A549 (cell line): ENCODE measurements at regions not wholly inside any gene's neighbourhood (a gene's known extent, or its start where the extent isn't known, plus 50 kb on each side); places are given as distances from the start of the nearest gene placed in this dataset.
A peak's percentile ranks its signal among the peaks of the same experiment; 100 is the strongest.

ENCODE experiments used
- BHLHE40 ChIP-seq: IDR thresholded peaks from 2 replicates; pipeline ENCODE4 v1.6.1; 2012; ENCODE audit warnings: low read depth, low read length, inconsistent platforms
- CBX2 ChIP-seq: fragments of 200-600 bp; sonication (generic); IDR thresholded peaks from 2 replicates; pipeline ENCODE4 v1.6.1; 2016; ENCODE audit warnings: low read depth, mild to moderate bottlenecking, borderline replicate concordance
- EHF ChIP-seq: fragments of 250-450 bp; sonication (Bioruptor Pico); IDR thresholded peaks from 2 replicates; pipeline ENCODE4 v1.5.0; 2020; ENCODE audit warnings: mild to moderate bottlenecking
- EP300 ChIP-seq, 2 experiments: fragments of >200 bp; sonication (Bioruptor Twin); formaldehyde crosslinking; IDR thresholded peaks; 2 replicates in 1 of 2; 3 replicates in 1 of 2; pipeline ENCODE4 v1.6.1; 2016 to 2017
- ESRRA ChIP-seq: fragments of 150-350 bp; IDR thresholded peaks from 2 replicates; pipeline ENCODE4 v1.6.1; 2014; ENCODE audit warnings: mild to moderate bottlenecking, low read length, borderline replicate concordance
- FOSL2 ChIP-seq, 2 experiments: fragments of 450-650 bp in 1 of 2; fragments of >200 bp in 1 of 2; sonication (Bioruptor Twin) in 1 of 2; formaldehyde crosslinking; IDR thresholded peaks; 2 replicates each; pipeline versions ENCODE4 v1.5.0 to v1.6.1; 2016 to 2020; ENCODE audit warnings: mild to moderate bottlenecking in 1 of 2, moderate library complexity in 1 of 2
- FOXS1 ChIP-seq: fragments of 250-450 bp; sonication (Bioruptor Pico); IDR thresholded peaks from 2 replicates; pipeline ENCODE4 v1.5.0; 2020; ENCODE audit warnings: mild to moderate bottlenecking, moderate library complexity
- GATA3 ChIP-seq: IDR thresholded peaks from 2 replicates; pipeline ENCODE4 v1.6.1; 2012; ENCODE audit warnings: borderline replicate concordance
- HEYL ChIP-seq: fragments of 250-450 bp; sonication (Bioruptor Pico); IDR thresholded peaks from 2 replicates; pipeline ENCODE4 v1.8.0; 2021; ENCODE audit warnings: mild to moderate bottlenecking, moderate library complexity
- HOXA7 ChIP-seq: fragments of 250-450 bp; sonication (Bioruptor Pico); IDR thresholded peaks from 2 replicates; pipeline ENCODE4 v1.5.0; 2020; ENCODE audit warnings: mild to moderate bottlenecking, moderate library complexity
- HOXB13 ChIP-seq: fragments of 250-450 bp; sonication (Bioruptor Pico); IDR thresholded peaks from 2 replicates; pipeline ENCODE4 v1.5.0; 2020; ENCODE audit warnings: low read depth, mild to moderate bottlenecking, moderate library complexity
- JUN ChIP-seq, 2 experiments: fragments of >200 bp; sonication (Bioruptor Twin); formaldehyde crosslinking; IDR thresholded peaks; 2 replicates in 1 of 2; 3 replicates in 1 of 2; pipeline ENCODE4 v1.6.1; 2016 to 2017
- KDM1A ChIP-seq: fragments of 200-600 bp; sonication (generic); IDR thresholded peaks from 2 replicates; pipeline ENCODE4 v1.6.1; 2016; ENCODE audit warnings: low read depth, mild to moderate bottlenecking
- KDM5A ChIP-seq: fragments of 200-600 bp; sonication (generic); IDR thresholded peaks from 2 replicates; pipeline ENCODE4 v1.6.1; 2016; ENCODE audit warnings: antibody characterized with exemption, mild to moderate bottlenecking
- MAFK ChIP-seq: fragments of 450-650 bp; IDR thresholded peaks from 2 replicates; pipeline ENCODE4 v1.6.1; 2014; ENCODE audit not compliant: partially characterized antibody
- MYC ChIP-seq: IDR thresholded peaks from 2 replicates; pipeline ENCODE4 v1.6.1; 2012; ENCODE audit warnings: mild to moderate bottlenecking, inconsistent platforms, low read length, improper control_type of control experiment, borderline replicate concordance
- NPAS2 ChIP-seq: fragments of 250-450 bp; sonication (Bioruptor Pico); IDR thresholded peaks from 2 replicates; pipeline ENCODE4 v1.8.0; 2022; ENCODE audit warnings: mild to moderate bottlenecking, moderate library complexity, borderline replicate concordance
- NR3C1 ChIP-seq: fragments of >200 bp; sonication (Bioruptor Twin); formaldehyde crosslinking; IDR thresholded peaks from 3 replicates; pipeline ENCODE4 v1.6.1; 2017
- POLR2A ChIP-seq: IDR thresholded peaks from 2 replicates; pipeline ENCODE4 v1.6.1; 2012; ENCODE audit warnings: mild to moderate bottlenecking, low read length
- POLR2AphosphoS2 ChIP-seq: conservative IDR thresholded peaks from 2 replicates; pipeline ENCODE4 v1.6.1; 2012; ENCODE audit warnings: low read length, improper control_type of control experiment, inconsistent platforms
- RAD21 ChIP-seq, 2 experiments: fragments of >200 bp in 1 of 2; sonication (Bioruptor Twin) in 1 of 2; formaldehyde crosslinking in 1 of 2; IDR thresholded peaks in 1 of 2; conservative IDR thresholded peaks in 1 of 2; 2 replicates in 1 of 2; 3 replicates in 1 of 2; pipeline ENCODE4 v1.6.1; 2012 to 2018; ENCODE audit warnings: inconsistent platforms in 1 of 2
- RARB ChIP-seq: fragments of 250-450 bp; sonication (Bioruptor Pico); IDR thresholded peaks from 2 replicates; pipeline ENCODE4 v1.8.0; 2021; ENCODE audit warnings: mild to moderate bottlenecking, moderate library complexity
- RCOR1 ChIP-seq: fragments of 150-350 bp; IDR thresholded peaks from 2 replicates; pipeline ENCODE4 v1.6.1; 2014; ENCODE audit warnings: antibody characterized with exemption, low read length, low read depth
- RFX5 ChIP-seq: fragments of 450-650 bp; IDR thresholded peaks from 2 replicates; pipeline ENCODE4 v1.7.1; 2014; ENCODE audit warnings: antibody characterized with exemption, mild to moderate bottlenecking, moderate library complexity
- SMC3 ChIP-seq: fragments of >200 bp; sonication (Bioruptor Twin); formaldehyde crosslinking; IDR thresholded peaks from 3 replicates; pipeline ENCODE4 v1.6.1; 2018; ENCODE audit warnings: inconsistent platforms
- SREBF2 ChIP-seq: fragments of 450-650 bp; IDR thresholded peaks from 2 replicates; pipeline ENCODE4 v1.6.1; 2014; ENCODE audit warnings: mild to moderate bottlenecking, moderate library complexity
- TFCP2L1 ChIP-seq: fragments of 250-450 bp; sonication (Bioruptor Pico); IDR thresholded peaks from 2 replicates; pipeline ENCODE4 v1.5.0; 2021; ENCODE audit warnings: mild to moderate bottlenecking
- TP53 ChIP-seq: fragments of 250-450 bp; sonication (Bioruptor Pico); IDR thresholded peaks from 2 replicates; pipeline ENCODE4 v1.5.0; 2021; ENCODE audit warnings: mild to moderate bottlenecking, moderate library complexity
- ZC3H11A ChIP-seq: fragments of 450-650 bp; IDR thresholded peaks from 2 replicates; pipeline ENCODE4 v1.6.1; 2014; ENCODE audit warnings: antibody characterized with exemption, mild to moderate bottlenecking
- ZFP36 ChIP-seq: fragments of 450-650 bp; IDR thresholded peaks from 2 replicates; pipeline ENCODE4 v1.6.1; 2014; ENCODE audit warnings: borderline replicate concordance; ENCODE audit not compliant: partially characterized antibody
- ZNF302 ChIP-seq: fragments of 250-450 bp; sonication (Bioruptor Pico); IDR thresholded peaks from 2 replicates; pipeline ENCODE4 v1.9.0; 2021; ENCODE audit warnings: inconsistent platforms, mild to moderate bottlenecking, moderate library complexity
- TF ChIP-seq, protein P1 (sequence below): IDR thresholded peaks from 2 replicates; pipeline ENCODE4 v1.6.1; 2012
- TF ChIP-seq, protein P2 (sequence below): IDR thresholded peaks from 2 replicates; pipeline ENCODE4 v1.6.1; 2012; ENCODE audit warnings: low read depth, borderline replicate concordance
- TF ChIP-seq, protein P3 (sequence below): fragments of 250-450 bp; sonication (Bioruptor Pico); IDR thresholded peaks from 2 replicates; pipeline ENCODE4 v1.5.0; 2021; ENCODE audit warnings: mild to moderate bottlenecking, moderate library complexity, borderline replicate concordance
- TF ChIP-seq, protein P4 (sequence below): fragments of 250-450 bp; sonication (Bioruptor Pico); IDR thresholded peaks from 2 replicates; pipeline ENCODE4 v1.5.0; 2020; ENCODE audit warnings: low read depth, mild to moderate bottlenecking, moderate library complexity
- TF ChIP-seq, protein P5 (sequence below): fragments of >200 bp; sonication (Bioruptor Twin); formaldehyde crosslinking; IDR thresholded peaks from 2 replicates; pipeline ENCODE4 v1.6.1; 2016
- TF ChIP-seq, protein P6 (sequence below): fragments of 150-350 bp; IDR thresholded peaks from 2 replicates; pipeline ENCODE4 v1.6.1; 2014; ENCODE audit warnings: low read depth, mild to moderate bottlenecking, low read length
- TF ChIP-seq, protein P7 (sequence below): fragments of >200 bp; sonication (Bioruptor Twin); formaldehyde crosslinking; IDR thresholded peaks from 3 replicates; pipeline ENCODE4 v1.6.1; 2016

DNA sequence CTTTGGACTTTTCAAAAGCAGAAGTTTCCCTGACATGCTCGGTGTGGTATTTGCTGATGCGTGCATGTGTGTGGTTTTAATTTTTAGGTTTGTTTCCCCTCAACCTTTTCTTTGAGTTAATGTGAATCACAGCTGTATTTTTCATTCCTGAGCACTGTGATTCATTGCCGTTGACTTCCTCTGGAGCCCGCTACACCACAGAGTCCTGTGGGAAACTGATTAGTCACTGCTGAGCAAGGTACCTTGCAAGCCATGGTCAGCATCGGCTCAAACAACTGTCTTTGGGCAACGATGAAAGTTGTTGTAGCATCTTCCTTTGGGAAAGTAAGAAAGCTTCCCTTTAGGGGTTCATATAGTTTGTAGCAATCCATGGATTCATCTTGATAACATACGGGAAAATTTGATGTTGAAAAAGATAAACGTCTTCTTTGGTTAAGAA, 57.5 kb downstream of the RIN2 start (continued):
- TF ChIP-seq HOXB13 (peak; percentile 87; the same call in 1 of the 2 replicates), HOXA7 (CRISPR knock-in tag) (no peak), NPAS2 (CRISPR knock-in tag) (no peak), SMC3 (peak; percentile 62), GATA3 (peak; percentile 83), POLR2A (no peak), SREBF2 (no peak), JUN (IDR thresholded peaks at IDR 0.05) (peak; percentile 84 to 86; a peak in 4 of 5 replicates), KDM5A (no peak), TFCP2L1 (CRISPR knock-in tag) (no peak), MAFK (peak; percentile 99), HEYL (CRISPR knock-in tag) (no peak), EHF (CRISPR knock-in tag) (peak; percentile 77; the same call in 1 of the 2 replicates), EP300 (IDR thresholded peaks at IDR 0.05) (peak; percentile 75 to 89; a peak in 3 of 5 replicates), CBX2 (no peak), RARB (CRISPR knock-in tag) (no peak), ZNF302 (CRISPR knock-in tag) (peak; percentile 65; the same call in 1 of the 2 replicates), ZFP36 (no peak), POLR2AphosphoS2 (no peak), NR3C1 (no peak), MYC (0 out of 2 replicates have a peak, but pooled peaks have one; percentile 8), TP53 (no peak), RCOR1 (no peak), KDM1A (no peak), ZC3H11A (no peak), RAD21 (conservative IDR thresholded peaks at IDR 0.05 in 1 of 2, IDR thresholded peaks at IDR 0.05 in 1 of 2) (peak; percentile 57 to 75), RFX5 (no peak), FOSL2 (IDR thresholded peaks at IDR 0.05) (peak; percentile 96), FOSL2 (CRISPR knock-in tag; IDR thresholded peaks at IDR 0.05) (peak; percentile 98), ESRRA (no peak), BHLHE40 (no peak), FOXS1 (no peak)
- TF ChIP-seq, protein P1, sequence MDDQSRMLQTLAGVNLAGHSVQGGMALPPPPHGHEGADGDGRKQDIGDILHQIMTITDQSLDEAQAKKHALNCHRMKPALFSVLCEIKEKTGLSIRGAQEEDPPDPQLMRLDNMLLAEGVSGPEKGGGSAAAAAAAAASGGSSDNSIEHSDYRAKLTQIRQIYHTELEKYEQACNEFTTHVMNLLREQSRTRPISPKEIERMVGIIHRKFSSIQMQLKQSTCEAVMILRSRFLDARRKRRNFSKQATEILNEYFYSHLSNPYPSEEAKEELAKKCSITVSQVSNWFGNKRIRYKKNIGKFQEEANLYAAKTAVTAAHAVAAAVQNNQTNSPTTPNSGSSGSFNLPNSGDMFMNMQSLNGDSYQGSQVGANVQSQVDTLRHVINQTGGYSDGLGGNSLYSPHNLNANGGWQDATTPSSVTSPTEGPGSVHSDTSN, result peak; percentile 46; the same call in 1 of the 2 replicates
- TF ChIP-seq, protein P2, sequence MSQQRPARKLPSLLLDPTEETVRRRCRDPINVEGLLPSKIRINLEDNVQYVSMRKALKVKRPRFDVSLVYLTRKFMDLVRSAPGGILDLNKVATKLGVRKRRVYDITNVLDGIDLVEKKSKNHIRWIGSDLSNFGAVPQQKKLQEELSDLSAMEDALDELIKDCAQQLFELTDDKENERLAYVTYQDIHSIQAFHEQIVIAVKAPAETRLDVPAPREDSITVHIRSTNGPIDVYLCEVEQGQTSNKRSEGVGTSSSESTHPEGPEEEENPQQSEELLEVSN, result no peak
- TF ChIP-seq, protein P3, sequence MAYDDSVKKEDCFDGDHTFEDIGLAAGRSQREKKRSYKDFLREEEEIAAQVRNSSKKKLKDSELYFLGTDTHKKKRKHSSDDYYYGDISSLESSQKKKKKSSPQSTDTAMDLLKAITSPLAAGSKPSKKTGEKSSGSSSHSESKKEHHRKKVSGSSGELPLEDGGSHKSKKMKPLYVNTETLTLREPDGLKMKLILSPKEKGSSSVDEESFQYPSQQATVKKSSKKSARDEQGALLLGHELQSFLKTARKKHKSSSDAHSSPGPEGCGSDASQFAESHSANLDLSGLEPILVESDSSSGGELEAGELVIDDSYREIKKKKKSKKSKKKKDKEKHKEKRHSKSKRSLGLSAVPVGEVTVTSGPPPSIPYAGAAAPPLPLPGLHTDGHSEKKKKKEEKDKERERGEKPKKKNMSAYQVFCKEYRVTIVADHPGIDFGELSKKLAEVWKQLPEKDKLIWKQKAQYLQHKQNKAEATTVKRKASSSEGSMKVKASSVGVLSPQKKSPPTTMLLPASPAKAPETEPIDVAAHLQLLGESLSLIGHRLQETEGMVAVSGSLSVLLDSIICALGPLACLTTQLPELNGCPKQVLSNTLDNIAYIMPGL, result no peak
- TF ChIP-seq, protein P4, sequence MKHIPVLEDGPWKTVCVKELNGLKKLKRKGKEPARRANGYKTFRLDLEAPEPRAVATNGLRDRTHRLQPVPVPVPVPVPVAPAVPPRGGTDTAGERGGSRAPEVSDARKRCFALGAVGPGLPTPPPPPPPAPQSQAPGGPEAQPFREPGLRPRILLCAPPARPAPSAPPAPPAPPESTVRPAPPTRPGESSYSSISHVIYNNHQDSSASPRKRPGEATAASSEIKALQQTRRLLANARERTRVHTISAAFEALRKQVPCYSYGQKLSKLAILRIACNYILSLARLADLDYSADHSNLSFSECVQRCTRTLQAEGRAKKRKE (CRISPR knock-in tag), result peak; percentile 92; the same call in 1 of the 2 replicates
- TF ChIP-seq, protein P5, sequence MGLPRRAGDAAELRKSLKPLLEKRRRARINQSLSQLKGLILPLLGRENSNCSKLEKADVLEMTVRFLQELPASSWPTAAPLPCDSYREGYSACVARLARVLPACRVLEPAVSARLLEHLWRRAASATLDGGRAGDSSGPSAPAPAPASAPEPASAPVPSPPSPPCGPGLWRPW, result peak; percentile 14; the same call in 1 of the 2 replicates
- TF ChIP-seq, protein P6, sequence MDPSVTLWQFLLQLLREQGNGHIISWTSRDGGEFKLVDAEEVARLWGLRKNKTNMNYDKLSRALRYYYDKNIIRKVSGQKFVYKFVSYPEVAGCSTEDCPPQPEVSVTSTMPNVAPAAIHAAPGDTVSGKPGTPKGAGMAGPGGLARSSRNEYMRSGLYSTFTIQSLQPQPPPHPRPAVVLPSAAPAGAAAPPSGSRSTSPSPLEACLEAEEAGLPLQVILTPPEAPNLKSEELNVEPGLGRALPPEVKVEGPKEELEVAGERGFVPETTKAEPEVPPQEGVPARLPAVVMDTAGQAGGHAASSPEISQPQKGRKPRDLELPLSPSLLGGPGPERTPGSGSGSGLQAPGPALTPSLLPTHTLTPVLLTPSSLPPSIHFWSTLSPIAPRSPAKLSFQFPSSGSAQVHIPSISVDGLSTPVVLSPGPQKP, result no peak
- TF ChIP-seq, protein P7, sequence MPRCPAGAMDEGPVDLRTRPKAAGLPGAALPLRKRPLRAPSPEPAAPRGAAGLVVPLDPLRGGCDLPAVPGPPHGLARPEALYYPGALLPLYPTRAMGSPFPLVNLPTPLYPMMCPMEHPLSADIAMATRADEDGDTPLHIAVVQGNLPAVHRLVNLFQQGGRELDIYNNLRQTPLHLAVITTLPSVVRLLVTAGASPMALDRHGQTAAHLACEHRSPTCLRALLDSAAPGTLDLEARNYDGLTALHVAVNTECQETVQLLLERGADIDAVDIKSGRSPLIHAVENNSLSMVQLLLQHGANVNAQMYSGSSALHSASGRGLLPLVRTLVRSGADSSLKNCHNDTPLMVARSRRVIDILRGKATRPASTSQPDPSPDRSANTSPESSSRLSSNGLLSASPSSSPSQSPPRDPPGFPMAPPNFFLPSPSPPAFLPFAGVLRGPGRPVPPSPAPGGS, result 0 out of 3 replicates have a peak, but pooled peaks have one; percentile 69
